SW 1271 (cell line): ENCODE measurements at regions not wholly inside any gene's neighbourhood (a gene's known extent, or its start where the extent isn't known, plus 50 kb on each side); places are given as distances from the start of the nearest gene placed in this dataset.
A peak's percentile ranks its signal among the peaks of the same experiment; 100 is the strongest.

Experiments used
- DNase-seq, 2 experiments: peaks; one replicate each; lab custom pipeline; 2025; lab: John Stamatoyannopoulos, UW

DNA sequence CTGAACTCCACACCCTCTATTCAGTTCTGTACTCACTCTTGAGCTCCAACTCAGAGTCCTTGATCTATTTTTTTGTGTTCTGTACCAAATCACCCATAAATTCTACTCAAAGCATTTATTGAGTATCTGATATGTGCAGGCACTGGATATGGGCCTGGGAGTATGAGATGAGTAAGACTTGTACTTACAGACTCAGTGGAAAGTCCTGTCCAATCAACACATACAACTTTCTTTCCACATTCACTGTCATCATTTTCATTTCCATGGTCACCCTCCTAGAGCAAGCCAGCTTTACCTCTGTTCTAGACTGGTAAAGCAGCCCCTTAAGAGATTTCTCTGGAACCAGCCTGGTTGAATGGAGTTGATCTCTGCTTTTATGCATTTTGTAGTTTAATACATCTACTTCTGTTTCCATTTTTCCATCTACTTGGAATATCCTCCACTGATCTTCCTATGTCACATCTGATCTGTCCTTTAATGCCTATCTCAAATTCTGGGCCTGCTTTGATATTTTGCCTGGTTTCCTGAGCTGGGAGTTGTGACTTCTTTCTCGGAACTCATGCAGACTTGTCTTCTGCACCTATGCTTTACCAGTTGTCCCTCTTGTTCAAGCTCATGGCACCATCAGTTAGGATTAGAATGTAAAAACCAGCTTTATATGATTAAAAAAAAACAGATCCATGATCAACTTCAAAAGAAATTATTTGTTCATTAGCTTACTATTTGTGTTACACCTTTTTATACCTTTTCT, 96.9 kb upstream of the GLS start:
- no peak for DNase-seq

- no peak for DNase-seq
These were observed 95.3 kb upstream of the GLS start for GRCh38 chr2:190785334-190785733.

GRCh38 chr2:190786404-190787166, 94.0 kb upstream of the GLS start:
- DNase-seq, result no peak

- DNase-seq, result no peak
These were observed 92.8 kb upstream of the GLS start for GRCh38 chr2:190787743-190788235.

- DNase-seq, result no peak
These were observed 91.3 kb upstream of the GLS start for GRCh38 chr2:190789074-190790004.

DNA sequence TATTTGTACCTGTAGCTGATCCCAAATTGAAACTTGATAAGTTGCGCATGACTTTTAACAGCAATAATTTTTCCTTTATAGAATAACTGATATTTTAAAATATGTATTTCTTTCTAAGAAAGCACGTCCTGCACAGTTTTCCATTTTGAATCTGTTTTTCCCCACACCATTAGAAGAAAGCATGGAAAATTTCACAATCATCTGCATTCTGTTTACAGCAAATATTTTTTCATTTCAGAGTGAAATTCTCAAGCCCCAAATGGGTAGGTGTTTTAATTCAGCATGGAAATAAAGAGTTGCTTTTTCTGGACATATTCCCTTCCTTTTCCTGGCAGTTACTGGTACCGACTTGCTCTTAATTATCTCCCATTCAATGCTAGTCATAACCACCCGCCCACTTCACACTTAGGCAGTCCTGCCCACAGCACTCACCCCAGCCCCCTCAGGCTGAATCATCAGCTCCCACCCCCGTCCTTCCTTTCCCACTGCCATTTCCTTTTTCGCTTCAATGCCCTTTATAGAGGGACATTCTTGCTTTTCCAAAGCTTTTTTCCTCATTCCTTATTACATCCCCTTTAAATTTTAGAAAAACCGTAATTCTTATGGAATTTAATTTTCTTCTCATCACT, 89.2 kb upstream of the GLS start:
- DNase-seq, result no peak

DNA sequence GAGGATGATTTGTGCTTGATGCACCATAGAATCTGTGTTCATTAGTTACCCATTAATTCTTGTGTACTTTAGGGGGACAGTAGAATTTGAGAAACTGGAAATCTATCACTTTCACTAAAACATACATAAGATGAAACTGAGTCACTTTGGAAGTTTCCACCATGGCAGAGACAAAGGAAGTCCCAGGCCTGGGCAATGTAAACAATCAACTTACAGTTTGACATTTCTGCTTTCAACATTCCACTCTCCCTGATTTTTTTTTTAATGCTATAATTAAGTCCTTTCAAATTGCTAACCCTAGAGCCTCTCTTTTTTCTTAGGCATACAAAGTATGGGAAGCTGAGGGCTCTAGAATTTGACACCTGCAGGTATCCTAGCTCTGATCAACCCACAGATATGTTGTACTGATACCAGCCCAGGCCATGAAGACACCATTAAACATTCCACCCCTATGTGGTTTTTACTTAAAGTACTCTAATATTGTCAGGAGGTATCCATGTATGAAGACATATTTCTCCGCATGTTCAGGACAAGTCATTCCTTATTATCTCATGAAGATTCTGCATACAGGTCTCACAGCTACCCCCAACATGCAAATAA, 88.5 kb upstream of the GLS start:
- DNase-seq, result no peak

GRCh38 chr2:190792956-190793888, 87.4 kb upstream of the GLS start:
- no peak for DNase-seq

DNA sequence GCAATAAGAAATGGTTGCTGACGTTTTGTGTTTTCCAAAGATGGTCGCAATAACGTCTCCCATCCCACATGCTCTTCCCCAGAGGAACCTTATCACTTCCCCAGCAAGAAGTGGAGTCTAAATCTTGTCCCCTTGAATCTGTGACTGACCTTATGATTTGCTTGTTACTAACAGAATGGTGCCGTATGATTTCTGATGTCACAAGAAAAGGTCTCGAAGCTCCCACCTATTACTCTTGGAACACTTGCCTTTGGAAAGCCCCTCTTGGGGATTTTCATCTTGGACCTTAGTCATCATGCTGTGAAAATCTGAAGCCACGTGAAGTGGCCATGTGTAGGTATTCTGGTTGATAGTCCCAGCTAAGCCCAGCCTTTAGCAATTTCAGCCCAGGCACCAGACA, 86.2 kb upstream of the GLS start:
- no peak for DNase-seq

GRCh38 chr2:190794790-190795189, 85.8 kb upstream of the GLS start:
- DNase-seq, result no peak

DNA sequence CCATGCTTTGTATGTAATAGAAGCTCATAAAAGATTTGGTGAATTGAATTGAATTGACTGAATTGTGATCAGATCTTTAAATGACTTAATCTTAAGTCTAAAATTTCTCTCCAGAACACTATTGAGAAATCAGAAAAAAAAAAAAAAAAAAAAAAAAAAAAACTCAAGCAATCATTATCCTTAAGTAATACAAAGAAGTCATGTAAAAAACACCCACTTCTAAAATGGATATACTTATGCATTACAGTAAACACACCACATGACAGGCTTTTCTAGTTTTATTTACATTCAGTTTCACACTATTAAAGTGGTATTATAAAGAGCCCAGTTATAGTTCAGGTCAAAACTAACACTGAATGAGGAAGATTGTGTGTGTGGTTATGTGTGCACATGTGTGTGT, 84.9 kb upstream of the GLS start:
- DNase-seq, result no peak

DNA sequence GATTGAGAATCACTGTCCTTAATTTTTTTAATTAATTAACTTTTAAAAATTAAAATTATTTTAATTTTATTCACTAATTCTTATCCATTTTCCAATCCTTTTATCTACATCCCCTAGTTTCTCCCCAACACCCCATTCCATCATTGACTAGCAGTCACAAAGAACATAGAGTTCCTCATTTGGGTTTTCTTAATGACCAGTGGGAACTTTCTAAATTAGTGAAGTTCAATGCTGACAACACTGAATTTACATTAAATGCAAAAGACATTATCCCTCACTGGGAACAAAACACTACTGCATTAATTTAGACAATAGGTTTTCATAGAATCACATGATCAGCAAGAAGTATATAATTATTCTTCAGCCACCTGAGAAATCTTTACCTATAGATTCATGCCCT, 80.6 kb upstream of the GLS start:
- DNase-seq, result no peak

DNA sequence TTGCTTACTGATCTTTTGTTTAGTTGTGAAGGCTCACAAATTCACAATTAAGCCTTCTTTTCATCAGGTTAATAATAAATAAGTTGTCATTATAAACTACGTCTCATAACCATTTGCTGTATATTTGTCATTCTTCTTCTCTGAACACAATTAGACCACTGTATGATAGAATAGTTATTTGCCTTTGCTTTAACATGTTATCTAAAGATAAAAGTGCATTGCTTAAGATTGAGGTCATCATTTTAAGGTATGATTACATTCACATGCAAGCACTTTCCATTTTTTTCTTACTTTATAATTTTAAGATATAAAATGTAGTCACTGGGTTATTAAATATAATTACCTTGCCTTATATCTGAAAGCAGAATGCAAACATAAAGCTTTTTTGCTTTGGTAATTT, 80.1 kb upstream of the GLS start:
- DNase-seq, result no peak

DNA sequence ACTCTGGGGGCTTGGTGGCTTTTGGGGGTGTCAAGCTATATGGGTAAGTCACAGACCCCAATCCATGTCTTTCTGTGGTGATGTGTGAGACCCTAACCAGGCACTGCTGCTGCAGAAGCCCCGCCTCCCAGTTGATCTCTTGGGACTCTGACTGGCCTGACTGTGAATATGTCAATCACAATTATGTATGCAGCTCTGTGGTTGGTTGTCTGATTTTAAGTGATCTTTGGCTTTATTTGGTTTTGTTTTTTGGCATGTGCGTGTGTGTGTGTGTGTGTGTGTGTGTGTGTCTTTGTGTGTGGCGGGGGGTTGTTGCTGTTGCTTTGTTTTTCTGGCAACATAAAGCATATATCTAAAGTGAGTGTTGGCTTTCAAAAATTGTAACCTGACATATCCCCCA, 78.5 kb upstream of the GLS start:
- no peak for DNase-seq

GRCh38 chr2:190802626-190803209, 77.9 kb upstream of the GLS start:
- DNase-seq, result no peak

DNA sequence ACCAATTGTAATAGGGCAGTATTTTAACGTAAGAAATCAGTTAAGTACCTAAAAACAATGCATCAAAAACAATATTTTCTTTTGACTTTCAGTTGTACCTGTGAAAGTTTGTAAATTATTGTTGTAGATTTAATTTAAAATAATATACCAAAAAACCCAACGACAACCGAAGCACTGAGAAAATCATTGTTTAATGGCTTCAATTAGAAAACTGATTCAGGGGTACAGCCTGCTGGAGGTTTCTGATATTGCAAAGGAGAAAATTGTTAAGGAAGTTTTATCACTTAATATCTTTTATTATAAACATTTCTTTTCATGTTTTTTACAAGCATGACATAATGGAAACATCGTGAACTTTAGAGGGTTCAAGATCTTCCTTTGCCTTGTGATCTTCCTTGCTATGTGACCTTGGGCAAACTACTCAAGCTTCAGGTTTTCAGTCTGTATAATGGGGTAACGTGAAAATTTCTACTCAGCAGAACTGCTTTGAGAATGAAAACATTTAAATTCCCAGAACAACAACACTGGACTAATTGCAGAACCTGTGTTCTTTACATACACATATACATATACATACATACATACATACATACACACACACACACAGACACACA, 76.3 kb upstream of the GLS start:
- peak in 1 of 2 experiments; percentile 32 for DNase-seq

DNA sequence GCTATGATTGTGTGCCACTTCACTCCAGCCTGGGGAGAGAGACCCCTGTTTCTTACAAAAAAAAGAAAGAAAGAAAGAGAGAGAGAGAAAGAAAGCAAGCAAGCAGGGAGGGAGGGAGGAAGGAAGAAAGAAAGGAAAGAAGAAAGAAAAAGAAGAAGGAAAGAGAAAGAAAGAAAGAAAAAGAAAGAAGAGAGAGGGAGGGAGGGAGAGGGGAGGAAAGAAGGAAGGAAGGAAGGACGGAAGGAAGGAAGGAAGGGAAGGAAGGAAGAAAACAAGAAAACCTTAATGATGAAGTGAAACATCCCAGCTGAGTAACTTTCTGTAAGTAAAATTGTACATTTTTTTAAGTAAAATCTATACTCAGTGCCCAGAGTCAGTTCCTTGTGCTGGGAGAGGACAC, 75.5 kb upstream of the GLS start:
- DNase-seq, result no peak

DNA sequence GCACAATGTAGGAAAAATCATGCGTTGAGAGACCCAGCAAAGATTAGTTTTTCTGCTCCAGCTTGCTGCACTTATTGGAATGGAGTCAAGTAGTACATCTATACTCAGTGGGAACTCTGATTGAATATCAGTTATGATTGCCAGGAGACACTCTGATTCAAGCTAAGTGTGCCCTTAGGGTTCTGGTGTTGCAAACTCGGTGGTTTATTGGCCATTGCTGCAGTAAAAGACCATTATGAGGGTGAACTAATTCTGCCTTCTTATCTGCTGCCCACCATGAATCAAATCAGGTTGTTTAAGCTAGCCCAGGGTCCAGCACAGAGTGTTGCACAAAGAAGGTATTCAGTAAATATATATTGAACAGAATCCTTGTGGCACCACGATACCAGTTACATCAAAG, 74.8 kb upstream of the GLS start:
- DNase-seq, result no peak

GRCh38 chr2:190807886-190808285, 72.7 kb upstream of the GLS start:
- no peak for DNase-seq
